IPS-15b (cell line): ENCODE measurements at regions not wholly inside any gene's neighbourhood (a gene's known extent, or its start where the extent isn't known, plus 50 kb on each side); places are given as distances from the start of the nearest gene placed in this dataset.

ENCODE experiments used
- H3K27me3 ChIP-seq: one replicate; pipeline ENCODE4 v1.6.1; 2013; ENCODE audit warnings: low read length; ENCODE audit not compliant: control insufficient read depth, insufficient read depth
- H3K36me3 ChIP-seq: one replicate; pipeline ENCODE4 v1.6.1; 2013; ENCODE audit warnings: low read length; ENCODE audit not compliant: control insufficient read depth, insufficient read depth
- H3K4me1 ChIP-seq: one replicate; pipeline ENCODE4 v1.6.1; 2013; ENCODE audit warnings: mild to moderate bottlenecking, low read length; ENCODE audit not compliant: control insufficient read depth, insufficient read depth
- H3K4me3 ChIP-seq: one replicate; pipeline ENCODE4 v1.5.1; 2013; ENCODE audit warnings: low read depth, low read length
- H3K9ac ChIP-seq: one replicate; pipeline ENCODE4 v1.6.1; 2013; ENCODE audit warnings: low read depth, mild to moderate bottlenecking, low read length
- H3K9me3 ChIP-seq: one replicate; pipeline ENCODE4 v1.6.1; 2013; ENCODE audit warnings: mild to moderate bottlenecking, low read length; ENCODE audit not compliant: control insufficient read depth, insufficient read depth

GRCh38 chr1:115408533-115408932, 70.5 kb upstream of the NGF start:
- Histone ChIP-seq H3K4me1 (peaks cover 3% of the 10 kb centered on the region), H3K27me3 (no peaks in the 10 kb centered on the region), H3K9ac (no peak overlapping the region), H3K9me3 (no peaks in the 10 kb centered on the region), H3K36me3 (no peaks in the 10 kb centered on the region), H3K4me3 (no peak overlapping the region)

DNA sequence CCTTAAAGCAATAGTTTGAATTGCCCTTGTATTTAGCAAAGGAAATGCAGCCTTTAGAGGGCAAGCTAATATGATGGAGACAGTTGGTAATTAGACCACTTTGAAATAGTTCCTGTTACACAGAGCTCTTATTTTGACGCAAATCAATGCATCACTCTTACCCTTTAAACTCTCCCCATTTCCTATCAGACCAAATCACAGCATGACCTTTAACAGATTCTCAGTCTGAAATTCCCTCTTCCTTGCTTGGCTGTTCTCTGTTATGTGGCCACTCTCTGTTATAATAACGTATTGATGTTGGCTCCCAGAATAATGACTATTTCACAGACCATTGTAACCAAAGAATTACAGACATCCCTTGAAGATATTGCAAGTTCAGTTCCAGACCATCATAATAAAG, 66.9 kb upstream of the NGF start:
- Histone ChIP-seq H3K27me3 (no peaks in the 10 kb centered on the region), H3K36me3 (no peaks in the 10 kb centered on the region), H3K4me1 (no peaks in the 10 kb centered on the region), H3K4me3 (no peak overlapping the region), H3K9me3 (no peaks in the 10 kb centered on the region), H3K9ac (no peak overlapping the region)

- Histone ChIP-seq H3K9me3 (no peaks in the 10 kb centered on the region), H3K9ac (no peak overlapping the region), H3K4me1 (no peaks in the 10 kb centered on the region), H3K4me3 (no peak overlapping the region), H3K27me3 (no peaks in the 10 kb centered on the region), H3K36me3 (no peaks in the 10 kb centered on the region)
Observed at GRCh38 chr1:115402753-115403184, 64.7 kb upstream of the NGF start.

DNA sequence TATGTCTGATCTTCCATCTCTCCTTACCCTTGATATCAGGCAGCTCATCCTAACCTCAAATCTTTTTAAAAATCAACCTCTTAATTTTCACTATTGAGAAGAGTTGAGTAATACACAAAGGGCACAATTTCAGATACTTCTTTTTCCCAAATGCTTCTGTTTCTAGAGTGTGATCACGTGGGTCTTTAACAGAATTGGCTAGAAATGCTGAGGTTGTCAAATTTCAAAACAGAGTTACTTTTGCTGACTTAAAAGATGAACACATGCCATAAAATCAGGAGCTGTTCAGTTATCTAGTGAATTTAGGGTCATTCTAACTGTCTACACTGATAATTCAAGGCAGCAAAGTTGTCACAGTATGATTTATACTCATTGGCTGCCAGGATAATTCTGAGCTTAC, 63.6 kb upstream of the NGF start:
- Histone ChIP-seq H3K4me1 (no peaks in the 10 kb centered on the region), H3K36me3 (no peaks in the 10 kb centered on the region), H3K4me3 (no peak overlapping the region), H3K9ac (no peak overlapping the region), H3K9me3 (no peaks in the 10 kb centered on the region), H3K27me3 (no peaks in the 10 kb centered on the region)

DNA sequence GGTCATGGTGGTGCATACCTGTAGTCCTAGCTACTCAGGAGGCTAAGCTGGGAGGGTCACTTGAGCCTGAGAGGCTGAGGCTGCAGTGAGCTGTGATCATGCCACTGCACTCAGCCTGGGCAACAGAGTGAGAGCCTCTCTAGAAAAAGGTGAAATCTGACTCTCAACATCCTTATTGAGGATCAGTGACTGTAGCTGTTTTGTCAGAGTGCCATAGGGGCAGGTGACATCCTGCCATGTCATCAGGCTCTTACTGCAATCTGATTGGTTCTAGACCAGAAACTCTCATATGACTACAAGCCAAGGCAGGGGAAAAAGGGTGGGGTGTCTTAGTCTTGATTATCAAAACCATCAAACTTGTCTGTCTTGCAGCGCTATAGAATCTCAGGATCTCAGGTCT, 62.8 kb upstream of the NGF start:
- no peaks in the 10 kb centered on the region for H3K4me1 ChIP-seq
- no peaks in the 10 kb centered on the region for H3K9me3 ChIP-seq
- H3K27me3 ChIP-seq, result no peaks in the 10 kb centered on the region
- H3K9ac ChIP-seq, result no peak overlapping the region
- H3K36me3 ChIP-seq, result no peaks in the 10 kb centered on the region
- H3K4me3 ChIP-seq, result no peak overlapping the region

GRCh38 chr1:115400426-115400825, 62.4 kb upstream of the NGF start:
- no peak overlapping the region for H3K4me3 ChIP-seq
- H3K36me3 ChIP-seq, result no peaks in the 10 kb centered on the region
- H3K4me1 ChIP-seq, result no peaks in the 10 kb centered on the region
- no peaks in the 10 kb centered on the region for H3K27me3 ChIP-seq
- no peaks in the 10 kb centered on the region for H3K9me3 ChIP-seq
- H3K9ac ChIP-seq, result no peak overlapping the region

- Histone ChIP-seq H3K4me3 (no peak overlapping the region), H3K9me3 (no peaks in the 10 kb centered on the region), H3K36me3 (no peaks in the 10 kb centered on the region), H3K9ac (no peak overlapping the region), H3K4me1 (no peaks in the 10 kb centered on the region), H3K27me3 (no peaks in the 10 kb centered on the region)
Observed at GRCh38 chr1:115398745-115399144, 60.7 kb upstream of the NGF start.
